GM23338 (cell line): ENCODE measurements at regions not wholly inside any gene's neighbourhood (a gene's known extent, or its start where the extent isn't known, plus 50 kb on each side); places are given as distances from the start of the nearest gene placed in this dataset.

Experiments
- ATAC-seq: fragments of 200-7000 bp; cut with Tn5 transposase; 3 replicates; pipeline ENCODE4 v1.9.1; 2020
- DNase-seq: peaks from one replicate; pipeline ENCODE4 v3.0.0-alpha.2; 2015; ENCODE audit warnings: low spot score
- H2AFZ ChIP-seq: fragments of 200-600 bp; sonication (generic); 2 replicates; pipeline ENCODE4 v1.8.0; 2016; ENCODE audit warnings: antibody characterized with exemption, mild to moderate bottlenecking, moderate library complexity
- H3F3A ChIP-seq: fragments of 200-600 bp; sonication (generic); replicated peaks from 2 replicates; pipeline ENCODE4 v1.8.0; 2017; ENCODE audit warnings: antibody characterized with exemption, mixed run types, low read depth
- H3K27ac ChIP-seq: fragments of 200-600 bp; sonication (generic); 2 replicates; pipeline ENCODE4 v1.6.1; 2016; ENCODE audit warnings: low read depth
- H3K27me3 ChIP-seq: fragments of 200-600 bp; sonication (generic); 2 replicates; pipeline ENCODE4 v1.8.0; 2016; ENCODE audit warnings: mild to moderate bottlenecking, mixed run types, moderate library complexity; ENCODE audit not compliant: insufficient read depth
- H3K36me3 ChIP-seq: fragments of 200-600 bp; sonication (generic); 2 replicates; pipeline ENCODE4 v1.8.0; 2016; ENCODE audit warnings: mild to moderate bottlenecking; ENCODE audit not compliant: insufficient read depth
- H3K4me1 ChIP-seq: fragments of 200-600 bp; sonication (generic); 2 replicates; pipeline ENCODE4 v1.8.0; 2016; ENCODE audit warnings: mild to moderate bottlenecking, moderate library complexity; ENCODE audit not compliant: insufficient read depth
- H3K4me2 ChIP-seq: fragments of 200-600 bp; sonication (generic); 2 replicates; pipeline ENCODE4 v1.7.1; 2017; ENCODE audit warnings: mixed run types
- H3K4me3 ChIP-seq: fragments of 200-600 bp; sonication (generic); 2 replicates; pipeline ENCODE4 v1.6.1; 2016; ENCODE audit warnings: mixed run types
- H3K79me2 ChIP-seq: fragments of 200-600 bp; sonication (generic); replicated peaks from 2 replicates; pipeline ENCODE4 v1.8.0; 2017; ENCODE audit warnings: mild to moderate bottlenecking; ENCODE audit not compliant: insufficient read depth
- H3K9me2 ChIP-seq: fragments of 200-600 bp; sonication (generic); 2 replicates; pipeline ENCODE4 v1.8.0; 2017; ENCODE audit not compliant: insufficient read depth
- H4K20me1 ChIP-seq: fragments of 200-600 bp; sonication (generic); replicated peaks from 2 replicates; pipeline ENCODE4 v1.8.0; 2017; ENCODE audit warnings: mild to moderate bottlenecking; ENCODE audit not compliant: insufficient read depth
- H3K27ac Mint-ChIP-seq: 2 replicates; pipeline ENCODE4 v1.8.0; 2020; ENCODE audit warnings: inconsistent platforms, mild to moderate bottlenecking, moderate library complexity, mixed read lengths
- H3K27me3 Mint-ChIP-seq: 3 replicates; pipeline ENCODE4 v1.8.0; 2022; ENCODE audit warnings: low read depth, mild to moderate bottlenecking, moderate library complexity, mixed read lengths, inconsistent platforms; ENCODE audit not compliant: insufficient read depth, poor library complexity
- H3K36me3 Mint-ChIP-seq: 3 replicates; pipeline ENCODE4 v1.8.0; 2021; ENCODE audit warnings: low read depth, mild to moderate bottlenecking, inconsistent platforms, moderate library complexity, mixed read lengths
- H3K4me1 Mint-ChIP-seq: 3 replicates; pipeline ENCODE4 v1.8.0; 2020; ENCODE audit warnings: mild to moderate bottlenecking, inconsistent platforms, mixed read lengths
- H3K4me3 Mint-ChIP-seq: 3 replicates; pipeline ENCODE4 v1.8.0; 2021; ENCODE audit warnings: moderate library complexity, mild to moderate bottlenecking, inconsistent platforms, mixed read lengths
- H3K9me3 Mint-ChIP-seq: 3 replicates; pipeline ENCODE4 v1.8.0; 2020; ENCODE audit warnings: moderate library complexity, mild to moderate bottlenecking, inconsistent platforms, mixed read lengths
- CREB1 ChIP-seq: fragments of 250-450 bp; sonication (Bioruptor Pico); IDR thresholded peaks from 2 replicates; pipeline ENCODE4 v1.5.0; 2020; ENCODE audit warnings: low read depth, mild to moderate bottlenecking, moderate library complexity
- EZH2 ChIP-seq: fragments of 200-600 bp; sonication (generic); IDR thresholded peaks from one replicate; pipeline ENCODE4 v1.8.0; 2017; ENCODE audit warnings: antibody characterized with exemption, mild to moderate bottlenecking, low read depth; ENCODE audit not compliant: unreplicated experiment
- EZH2phosphoT487 ChIP-seq: fragments of 200-600 bp; sonication (generic); IDR thresholded peaks from one replicate; pipeline ENCODE4 v1.8.1; 2018; ENCODE audit warnings: antibody characterized with exemption; ENCODE audit not compliant: unreplicated experiment
- JUNB ChIP-seq: IDR thresholded peaks from one replicate; pipeline ENCODE4 v1.6.1; 2016; ENCODE audit warnings: antibody characterized with exemption; ENCODE audit not compliant: unreplicated experiment
- NANOG ChIP-seq: IDR thresholded peaks from 2 replicates; pipeline ENCODE4 v1.6.1; 2016; ENCODE audit warnings: antibody characterized with exemption, borderline replicate concordance
- POLR2AphosphoS5 ChIP-seq: IDR thresholded peaks from 2 replicates; pipeline ENCODE4 v1.6.1; 2016; ENCODE audit warnings: antibody characterized with exemption, low read depth
- STAT1 ChIP-seq: IDR thresholded peaks from one replicate; pipeline ENCODE4 v1.6.1; 2016; ENCODE audit warnings: antibody characterized with exemption; ENCODE audit not compliant: unreplicated experiment
- ZNF114 ChIP-seq: fragments of 250-450 bp; sonication (Bioruptor Pico); IDR thresholded peaks from 2 replicates; pipeline ENCODE4 v1.5.0; 2020; ENCODE audit warnings: mild to moderate bottlenecking, moderate library complexity
- ZNF331 ChIP-seq: fragments of 250-450 bp; sonication (Bioruptor Pico); IDR thresholded peaks from 2 replicates; pipeline ENCODE4 v1.5.0; 2020; ENCODE audit warnings: low read depth, mild to moderate bottlenecking, moderate library complexity
- TF ChIP-seq, protein P1 (sequence below): IDR thresholded peaks from one replicate; pipeline ENCODE4 v1.6.1; 2018; ENCODE audit warnings: antibody characterized with exemption; ENCODE audit not compliant: unreplicated experiment
- TF ChIP-seq, protein P2 (sequence below), 2 experiments: fragments of 200-600 bp in 1 of 2; sonication (generic) in 1 of 2; conservative IDR thresholded peaks; 2 replicates each; pipeline versions ENCODE4 v1.5.1 to v1.6.1; 2016 to 2017; ENCODE audit warnings: antibody characterized with exemption in 2 of 2, low read depth in 2 of 2, mild to moderate bottlenecking in 2 of 2, moderate library complexity in 1 of 2
- TF ChIP-seq, protein P3 (sequence below): fragments of 250-450 bp; sonication (Bioruptor Pico); IDR thresholded peaks from 2 replicates; pipeline ENCODE4 v1.5.0; 2020; ENCODE audit warnings: mild to moderate bottlenecking, moderate library complexity
- TF ChIP-seq, protein P4 (sequence below): IDR thresholded peaks from 2 replicates; pipeline ENCODE4 v1.6.1; 2016; ENCODE audit warnings: antibody characterized with exemption

DNA sequence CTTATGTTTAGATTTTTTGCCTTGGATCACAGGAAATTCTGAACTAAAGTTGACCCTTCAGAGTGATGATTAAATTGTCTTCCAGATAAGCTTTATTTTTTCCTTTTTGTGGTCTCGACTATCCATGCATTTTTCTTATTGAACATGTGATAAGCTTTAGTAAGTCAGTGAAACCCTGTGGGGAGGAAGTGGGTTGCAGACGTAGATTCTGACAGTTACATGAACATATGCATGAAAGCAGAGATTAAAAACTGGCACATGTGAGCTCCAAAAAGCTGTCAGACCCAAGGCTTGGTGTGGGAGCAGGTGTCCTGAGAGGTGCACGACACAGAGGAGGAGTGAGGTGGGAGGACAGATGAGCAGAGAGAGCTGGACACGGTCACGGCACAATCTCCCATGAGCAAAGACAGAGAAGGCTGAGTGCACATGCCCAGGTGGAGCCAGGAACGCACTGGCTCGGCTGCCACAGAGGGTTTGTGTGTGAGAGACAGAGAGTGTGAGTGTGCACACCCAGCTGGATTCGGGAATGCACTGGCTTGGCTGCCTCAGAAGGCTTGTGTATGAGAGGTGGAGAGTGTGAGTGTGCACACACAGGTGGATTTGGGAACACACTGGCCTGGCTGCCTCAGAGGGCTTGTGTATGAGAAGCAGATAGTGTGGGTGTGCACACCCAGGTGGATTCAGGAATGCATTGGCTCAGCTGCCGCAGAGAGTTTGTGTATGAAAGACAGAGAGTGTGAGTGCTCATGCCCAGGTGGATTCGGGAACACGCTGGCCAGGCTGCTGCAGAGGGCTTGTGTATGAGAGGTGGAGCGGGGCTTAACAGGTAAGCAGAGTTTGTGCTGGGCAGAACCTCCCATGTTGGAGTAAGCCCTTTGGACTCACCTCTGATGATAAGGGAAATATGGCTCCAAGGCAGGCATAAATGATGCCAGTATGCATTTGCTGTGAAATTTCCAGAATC lies 849.1 kb upstream of the SALL3 start:
- Histone ChIP-seq H3F3A (peaks cover 6% of the 10 kb centered on the region; the same call in 1 of the 2 replicates), H3K27me3 (no peaks in the 10 kb centered on the region), H3K4me2 (no peak overlapping the region), H3K27ac (no peak overlapping the region), H3K79me2 (no peaks in the 10 kb centered on the region), H3K4me1 (no peaks in the 10 kb centered on the region), H3K4me3 (no peak overlapping the region), H4K20me1 (no peaks in the 10 kb centered on the region), H3K9me2 (no peaks in the 10 kb centered on the region), H3K36me3 (no peaks in the 10 kb centered on the region; the same call in 1 of the 2 replicates), H2AFZ (no peak overlapping the region)
- Mint-ChIP-seq H3K4me1 (no peaks in the 10 kb centered on the region), H3K27me3 (peaks cover 14% of the 10 kb centered on the region), H3K9me3 (peaks cover 73% of the 10 kb centered on the region), H3K4me3 (no peak overlapping the region), H3K27ac (no peak overlapping the region), H3K36me3 (peaks cover 57% of the 10 kb centered on the region)
- DNase-seq, result no peak
- no peak for TF ChIP-seq ZNF114 (CRISPR knock-in tag)
- TF ChIP-seq STAT1, result no peak
- TF ChIP-seq, protein P1, sequence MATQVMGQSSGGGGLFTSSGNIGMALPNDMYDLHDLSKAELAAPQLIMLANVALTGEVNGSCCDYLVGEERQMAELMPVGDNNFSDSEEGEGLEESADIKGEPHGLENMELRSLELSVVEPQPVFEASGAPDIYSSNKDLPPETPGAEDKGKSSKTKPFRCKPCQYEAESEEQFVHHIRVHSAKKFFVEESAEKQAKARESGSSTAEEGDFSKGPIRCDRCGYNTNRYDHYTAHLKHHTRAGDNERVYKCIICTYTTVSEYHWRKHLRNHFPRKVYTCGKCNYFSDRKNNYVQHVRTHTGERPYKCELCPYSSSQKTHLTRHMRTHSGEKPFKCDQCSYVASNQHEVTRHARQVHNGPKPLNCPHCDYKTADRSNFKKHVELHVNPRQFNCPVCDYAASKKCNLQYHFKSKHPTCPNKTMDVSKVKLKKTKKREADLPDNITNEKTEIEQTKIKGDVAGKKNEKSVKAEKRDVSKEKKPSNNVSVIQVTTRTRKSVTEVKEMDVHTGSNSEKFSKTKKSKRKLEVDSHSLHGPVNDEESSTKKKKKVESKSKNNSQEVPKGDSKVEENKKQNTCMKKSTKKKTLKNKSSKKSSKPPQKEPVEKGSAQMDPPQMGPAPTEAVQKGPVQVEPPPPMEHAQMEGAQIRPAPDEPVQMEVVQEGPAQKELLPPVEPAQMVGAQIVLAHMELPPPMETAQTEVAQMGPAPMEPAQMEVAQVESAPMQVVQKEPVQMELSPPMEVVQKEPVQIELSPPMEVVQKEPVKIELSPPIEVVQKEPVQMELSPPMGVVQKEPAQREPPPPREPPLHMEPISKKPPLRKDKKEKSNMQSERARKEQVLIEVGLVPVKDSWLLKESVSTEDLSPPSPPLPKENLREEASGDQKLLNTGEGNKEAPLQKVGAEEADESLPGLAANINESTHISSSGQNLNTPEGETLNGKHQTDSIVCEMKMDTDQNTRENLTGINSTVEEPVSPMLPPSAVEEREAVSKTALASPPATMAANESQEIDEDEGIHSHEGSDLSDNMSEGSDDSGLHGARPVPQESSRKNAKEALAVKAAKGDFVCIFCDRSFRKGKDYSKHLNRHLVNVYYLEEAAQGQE, result no peak
- no peak for TF ChIP-seq EZH2
- TF ChIP-seq CREB1 (CRISPR knock-in tag), result no peak
- TF ChIP-seq EZH2phosphoT487, result no peak
- TF ChIP-seq JUNB, result no peak
- TF ChIP-seq, protein P2, sequence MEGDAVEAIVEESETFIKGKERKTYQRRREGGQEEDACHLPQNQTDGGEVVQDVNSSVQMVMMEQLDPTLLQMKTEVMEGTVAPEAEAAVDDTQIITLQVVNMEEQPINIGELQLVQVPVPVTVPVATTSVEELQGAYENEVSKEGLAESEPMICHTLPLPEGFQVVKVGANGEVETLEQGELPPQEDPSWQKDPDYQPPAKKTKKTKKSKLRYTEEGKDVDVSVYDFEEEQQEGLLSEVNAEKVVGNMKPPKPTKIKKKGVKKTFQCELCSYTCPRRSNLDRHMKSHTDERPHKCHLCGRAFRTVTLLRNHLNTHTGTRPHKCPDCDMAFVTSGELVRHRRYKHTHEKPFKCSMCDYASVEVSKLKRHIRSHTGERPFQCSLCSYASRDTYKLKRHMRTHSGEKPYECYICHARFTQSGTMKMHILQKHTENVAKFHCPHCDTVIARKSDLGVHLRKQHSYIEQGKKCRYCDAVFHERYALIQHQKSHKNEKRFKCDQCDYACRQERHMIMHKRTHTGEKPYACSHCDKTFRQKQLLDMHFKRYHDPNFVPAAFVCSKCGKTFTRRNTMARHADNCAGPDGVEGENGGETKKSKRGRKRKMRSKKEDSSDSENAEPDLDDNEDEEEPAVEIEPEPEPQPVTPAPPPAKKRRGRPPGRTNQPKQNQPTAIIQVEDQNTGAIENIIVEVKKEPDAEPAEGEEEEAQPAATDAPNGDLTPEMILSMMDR (conservative IDR thresholded peaks at IDR 0.05; ENCODE audit: low read depth in 2 of 2), result no peak
- no peak for TF ChIP-seq POLR2AphosphoS5
- no peak for TF ChIP-seq NANOG
- no peak for TF ChIP-seq ZNF331 (CRISPR knock-in tag)
- TF ChIP-seq, protein P3, sequence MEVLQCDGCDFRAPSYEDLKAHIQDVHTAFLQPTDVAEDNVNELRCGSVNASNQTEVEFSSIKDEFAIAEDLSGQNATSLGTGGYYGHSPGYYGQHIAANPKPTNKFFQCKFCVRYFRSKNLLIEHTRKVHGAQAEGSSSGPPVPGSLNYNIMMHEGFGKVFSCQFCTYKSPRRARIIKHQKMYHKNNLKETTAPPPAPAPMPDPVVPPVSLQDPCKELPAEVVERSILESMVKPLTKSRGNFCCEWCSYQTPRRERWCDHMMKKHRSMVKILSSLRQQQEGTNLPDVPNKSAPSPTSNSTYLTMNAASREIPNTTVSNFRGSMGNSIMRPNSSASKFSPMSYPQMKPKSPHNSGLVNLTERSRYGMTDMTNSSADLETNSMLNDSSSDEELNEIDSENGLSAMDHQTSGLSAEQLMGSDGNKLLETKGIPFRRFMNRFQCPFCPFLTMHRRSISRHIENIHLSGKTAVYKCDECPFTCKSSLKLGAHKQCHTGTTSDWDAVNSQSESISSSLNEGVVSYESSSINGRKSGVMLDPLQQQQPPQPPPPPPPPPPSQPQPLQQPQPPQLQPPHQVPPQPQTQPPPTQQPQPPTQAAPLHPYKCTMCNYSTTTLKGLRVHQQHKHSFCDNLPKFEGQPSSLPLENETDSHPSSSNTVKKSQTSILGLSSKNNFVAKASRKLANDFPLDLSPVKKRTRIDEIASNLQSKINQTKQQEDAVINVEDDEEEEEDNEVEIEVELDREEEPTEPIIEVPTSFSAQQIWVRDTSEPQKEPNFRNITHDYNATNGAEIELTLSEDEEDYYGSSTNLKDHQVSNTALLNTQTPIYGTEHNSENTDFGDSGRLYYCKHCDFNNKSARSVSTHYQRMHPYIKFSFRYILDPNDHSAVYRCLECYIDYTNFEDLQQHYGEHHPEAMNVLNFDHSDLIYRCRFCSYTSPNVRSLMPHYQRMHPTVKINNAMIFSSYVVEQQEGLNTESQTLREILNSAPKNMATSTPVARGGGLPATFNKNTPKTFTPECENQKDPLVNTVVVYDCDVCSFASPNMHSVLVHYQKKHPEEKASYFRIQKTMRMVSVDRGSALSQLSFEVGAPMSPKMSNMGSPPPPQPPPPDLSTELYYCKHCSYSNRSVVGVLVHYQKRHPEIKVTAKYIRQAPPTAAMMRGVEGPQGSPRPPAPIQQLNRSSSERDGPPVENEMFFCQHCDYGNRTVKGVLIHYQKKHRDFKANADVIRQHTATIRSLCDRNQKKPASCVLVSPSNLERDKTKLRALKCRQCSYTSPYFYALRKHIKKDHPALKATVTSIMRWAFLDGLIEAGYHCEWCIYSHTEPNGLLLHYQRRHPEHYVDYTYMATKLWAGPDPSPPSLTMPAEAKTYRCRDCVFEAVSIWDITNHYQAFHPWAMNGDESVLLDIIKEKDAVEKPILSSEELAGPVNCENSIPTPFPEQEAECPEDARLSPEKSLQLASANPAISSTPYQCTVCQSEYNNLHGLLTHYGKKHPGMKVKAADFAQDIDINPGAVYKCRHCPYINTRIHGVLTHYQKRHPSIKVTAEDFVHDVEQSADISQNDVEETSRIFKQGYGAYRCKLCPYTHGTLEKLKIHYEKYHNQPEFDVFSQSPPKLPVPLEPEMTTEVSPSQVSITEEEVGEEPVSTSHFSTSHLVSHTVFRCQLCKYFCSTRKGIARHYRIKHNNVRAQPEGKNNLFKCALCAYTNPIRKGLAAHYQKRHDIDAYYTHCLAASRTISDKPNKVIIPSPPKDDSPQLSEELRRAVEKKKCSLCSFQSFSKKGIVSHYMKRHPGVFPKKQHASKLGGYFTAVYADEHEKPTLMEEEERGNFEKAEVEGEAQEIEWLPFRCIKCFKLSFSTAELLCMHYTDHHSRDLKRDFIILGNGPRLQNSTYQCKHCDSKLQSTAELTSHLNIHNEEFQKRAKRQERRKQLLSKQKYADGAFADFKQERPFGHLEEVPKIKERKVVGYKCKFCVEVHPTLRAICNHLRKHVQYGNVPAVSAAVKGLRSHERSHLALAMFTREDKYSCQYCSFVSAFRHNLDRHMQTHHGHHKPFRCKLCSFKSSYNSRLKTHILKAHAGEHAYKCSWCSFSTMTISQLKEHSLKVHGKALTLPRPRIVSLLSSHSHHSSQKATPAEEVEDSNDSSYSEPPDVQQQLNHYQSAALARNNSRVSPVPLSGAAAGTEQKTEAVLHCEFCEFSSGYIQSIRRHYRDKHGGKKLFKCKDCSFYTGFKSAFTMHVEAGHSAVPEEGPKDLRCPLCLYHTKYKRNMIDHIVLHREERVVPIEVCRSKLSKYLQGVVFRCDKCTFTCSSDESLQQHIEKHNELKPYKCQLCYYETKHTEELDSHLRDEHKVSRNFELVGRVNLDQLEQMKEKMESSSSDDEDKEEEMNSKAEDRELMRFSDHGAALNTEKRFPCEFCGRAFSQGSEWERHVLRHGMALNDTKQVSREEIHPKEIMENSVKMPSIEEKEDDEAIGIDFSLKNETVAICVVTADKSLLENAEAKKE (CRISPR knock-in tag), result no peak
- TF ChIP-seq, protein P4, sequence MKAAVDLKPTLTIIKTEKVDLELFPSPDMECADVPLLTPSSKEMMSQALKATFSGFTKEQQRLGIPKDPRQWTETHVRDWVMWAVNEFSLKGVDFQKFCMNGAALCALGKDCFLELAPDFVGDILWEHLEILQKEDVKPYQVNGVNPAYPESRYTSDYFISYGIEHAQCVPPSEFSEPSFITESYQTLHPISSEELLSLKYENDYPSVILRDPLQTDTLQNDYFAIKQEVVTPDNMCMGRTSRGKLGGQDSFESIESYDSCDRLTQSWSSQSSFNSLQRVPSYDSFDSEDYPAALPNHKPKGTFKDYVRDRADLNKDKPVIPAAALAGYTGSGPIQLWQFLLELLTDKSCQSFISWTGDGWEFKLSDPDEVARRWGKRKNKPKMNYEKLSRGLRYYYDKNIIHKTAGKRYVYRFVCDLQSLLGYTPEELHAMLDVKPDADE, result no peak
- no peak for ATAC-seq
